GM18499 (cell line): ENCODE measurements at regions not wholly inside any gene's neighbourhood (a gene's known extent, or its start where the extent isn't known, plus 50 kb on each side); places are given as distances from the start of the nearest gene placed in this dataset.

ENCODE experiments used
- ATAC-seq: cut with Tn5 transposase; IDR thresholded peaks from one replicate; pipeline ENCODE4 v1.9.1; 2021; ENCODE audit warnings: moderate number of reproducible peaks; ENCODE audit not compliant: insufficient read depth, unreplicated experiment

DNA sequence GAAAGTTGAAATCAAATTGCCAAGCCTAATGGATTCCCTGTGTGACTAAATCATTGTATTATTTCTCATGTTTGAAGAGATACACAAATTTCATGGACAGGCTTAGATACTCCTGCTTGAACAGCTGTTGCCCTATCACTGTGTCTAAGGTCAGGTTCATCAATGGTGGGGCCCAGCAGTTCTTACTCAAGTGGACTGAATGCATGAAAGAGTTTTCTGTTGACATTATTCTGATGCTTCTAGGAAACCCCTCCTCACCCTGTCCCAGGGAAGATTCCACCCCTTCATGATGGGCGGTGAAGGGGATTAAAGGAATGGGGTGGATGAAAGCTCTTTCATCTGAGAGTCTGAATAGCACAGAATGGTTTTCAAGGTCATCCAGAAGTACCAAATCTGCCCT lies 148.8 kb downstream of the INO80D start:
- no peak for ATAC-seq

GRCh38 chr2:205936446-205936845 lies 149.5 kb downstream of the INO80D start:
- ATAC-seq = no peak

DNA sequence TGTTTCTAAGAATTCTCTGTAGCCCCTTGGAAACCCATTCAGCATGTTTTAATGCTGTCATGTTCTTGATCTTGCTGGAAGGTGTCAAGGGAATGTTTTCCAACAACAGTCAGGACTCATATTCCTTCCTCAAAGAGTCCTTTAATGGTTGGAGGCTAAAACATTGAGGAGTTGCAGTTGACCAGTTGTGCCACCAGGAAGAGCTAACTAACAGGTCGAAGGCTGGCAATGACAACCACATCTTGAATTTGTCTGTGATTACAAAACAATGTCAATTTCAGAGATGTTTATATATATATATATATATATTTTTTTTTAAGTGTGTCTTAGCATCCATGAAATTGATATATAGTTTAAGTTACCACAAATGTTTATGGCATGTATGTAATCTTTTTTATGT lies 151.5 kb downstream of the INO80D start:
- no peak for ATAC-seq

GRCh38 chr2:205932861-205933260 lies 153.1 kb downstream of the INO80D start:
- no peak for ATAC-seq

- no peak for ATAC-seq
Measured at GRCh38 chr2:205931388-205931787, 154.6 kb downstream of the INO80D start.

DNA sequence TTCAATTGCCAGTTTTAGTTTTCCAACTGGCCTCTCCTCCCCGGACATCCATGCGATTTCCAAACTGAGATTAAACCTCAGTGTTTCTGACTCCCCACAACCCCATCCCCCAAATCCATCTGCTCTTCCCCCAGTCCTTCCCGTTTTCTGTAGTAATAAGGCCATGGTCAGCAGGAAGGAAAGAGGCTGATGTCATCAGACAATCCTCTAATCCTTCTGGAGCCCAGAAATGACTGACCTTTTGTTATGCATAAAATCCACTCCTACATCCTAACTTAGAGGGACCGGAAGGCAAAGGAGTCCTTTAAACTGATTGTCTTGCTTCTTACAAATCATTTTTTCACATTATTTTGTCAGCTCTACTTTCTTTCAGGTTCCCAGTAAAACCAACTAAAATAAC lies 155.8 kb downstream of the INO80D start:
- ATAC-seq = no peak

- ATAC-seq = no peak
Measured at GRCh38 chr2:205929246-205929942, 156.6 kb downstream of the INO80D start.

DNA sequence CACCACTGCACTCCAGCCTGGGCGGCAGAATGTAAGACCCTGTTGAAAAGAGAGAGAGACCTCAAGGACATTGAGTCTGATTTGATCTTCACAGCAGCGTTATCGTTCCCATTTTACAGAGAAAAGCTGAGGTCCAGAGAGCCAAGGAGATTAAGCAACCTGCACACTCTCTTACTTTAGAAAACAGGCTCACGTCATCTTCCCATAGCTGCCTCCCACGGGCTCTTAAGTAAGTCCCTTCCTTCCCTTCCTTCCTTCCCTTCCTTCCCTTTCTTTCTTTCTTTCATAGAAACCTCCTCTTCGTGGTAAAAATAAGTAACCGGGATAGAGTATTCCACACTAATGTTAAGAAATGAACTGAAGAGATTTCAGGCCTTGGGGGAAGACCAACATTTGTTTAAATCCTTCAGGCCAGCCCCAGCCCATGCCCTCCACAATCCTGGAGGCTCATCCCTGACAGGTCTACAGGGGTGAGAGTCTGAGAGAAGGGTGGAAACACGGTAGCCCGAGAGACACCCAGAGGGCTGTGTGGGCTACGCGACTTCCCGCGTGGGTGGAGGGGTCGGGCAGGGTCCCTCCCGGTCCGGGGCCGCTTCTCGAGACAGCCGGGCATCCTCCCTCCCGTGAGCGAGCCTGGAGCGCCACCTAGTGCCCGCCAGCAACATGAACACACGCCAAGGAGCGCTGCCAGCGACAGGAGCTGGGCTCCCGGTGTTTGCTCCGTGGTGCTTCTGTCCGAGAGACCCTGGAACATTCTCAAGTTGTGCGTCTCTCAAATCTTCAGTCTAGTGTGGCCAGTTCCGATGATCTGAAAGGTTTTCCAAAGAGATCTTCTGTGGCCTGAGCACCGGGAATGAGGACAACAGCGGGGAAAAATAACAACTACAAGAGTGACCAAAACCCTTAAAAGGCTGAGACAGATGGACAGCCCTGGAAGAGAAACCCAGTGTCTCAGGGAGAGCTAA lies 160.3 kb downstream of the INO80D start:
- ATAC-seq = no peak

GRCh38 chr2:205924676-205925075 lies 161.3 kb downstream of the INO80D start:
- ATAC-seq = no peak

DNA sequence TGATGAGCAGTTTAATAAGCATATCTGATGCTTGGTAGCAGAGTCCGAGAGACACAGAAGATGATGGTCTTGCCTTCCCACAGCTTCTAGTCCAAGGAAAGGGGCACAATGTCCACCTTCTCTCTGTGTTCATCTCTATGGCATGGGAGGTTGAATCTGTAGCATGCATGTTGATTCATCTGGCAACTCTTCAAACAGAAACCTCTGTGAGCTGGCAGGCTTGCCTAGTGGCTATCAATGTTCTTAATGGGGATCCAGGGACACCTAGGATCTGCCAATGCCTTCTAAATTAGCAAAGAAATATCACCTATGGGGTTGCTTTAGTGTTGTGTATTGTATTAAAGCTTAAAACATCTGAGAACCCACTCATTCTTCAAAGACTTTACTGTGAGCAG lies 170.8 kb downstream of the INO80D start:
- ATAC-seq = no peak

DNA sequence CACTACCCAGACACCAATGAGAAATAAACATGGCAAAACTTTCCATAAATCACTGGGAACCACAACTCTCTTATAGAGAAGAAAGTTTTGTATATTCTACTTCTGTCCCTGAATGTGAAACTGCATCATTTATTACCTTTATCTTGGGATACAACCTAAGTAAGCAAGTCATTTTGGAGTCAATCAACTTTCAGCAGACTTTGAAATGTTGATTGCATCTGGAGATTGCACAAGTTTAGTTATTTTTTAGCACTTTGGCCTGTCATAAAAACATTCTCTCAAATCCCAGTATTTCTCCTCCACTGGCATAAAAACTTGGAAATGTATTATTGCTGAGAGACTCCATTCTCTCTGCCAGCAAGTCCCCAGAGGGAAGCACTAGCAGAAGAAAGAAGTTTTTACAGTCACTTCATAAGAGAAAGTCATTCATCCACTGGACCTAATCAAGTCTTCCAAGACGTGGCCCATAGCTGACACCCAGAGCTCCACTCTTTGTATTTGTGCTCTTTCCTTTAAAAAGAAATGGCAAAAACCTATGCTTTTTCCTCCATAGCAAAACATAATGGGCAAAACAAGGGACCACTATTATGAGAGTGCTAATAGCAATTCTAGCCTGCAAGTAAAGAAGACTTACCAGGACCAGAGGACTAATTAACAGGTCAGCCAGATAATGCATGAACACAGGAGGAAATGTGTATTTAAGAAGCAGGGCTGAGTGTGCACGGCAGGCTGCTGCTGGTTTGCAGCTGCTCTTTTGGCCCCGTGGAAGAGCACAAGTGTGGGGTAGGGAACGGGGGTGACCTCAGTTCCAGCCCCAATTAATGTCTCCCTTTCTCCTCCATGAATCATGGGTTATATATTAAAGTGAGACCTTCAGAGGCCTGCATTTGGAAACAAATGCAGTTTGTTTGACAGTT lies 171.5 kb downstream of the INO80D start:
- ATAC-seq = no peak

- no peak for ATAC-seq
Measured at GRCh38 chr2:205913668-205914067, 172.3 kb downstream of the INO80D start.

- no peak for ATAC-seq
Measured at GRCh38 chr2:205911306-205911705, 174.7 kb downstream of the INO80D start.

GRCh38 chr2:205909184-205909572 lies 176.8 kb downstream of the INO80D start:
- ATAC-seq = no peak

DNA sequence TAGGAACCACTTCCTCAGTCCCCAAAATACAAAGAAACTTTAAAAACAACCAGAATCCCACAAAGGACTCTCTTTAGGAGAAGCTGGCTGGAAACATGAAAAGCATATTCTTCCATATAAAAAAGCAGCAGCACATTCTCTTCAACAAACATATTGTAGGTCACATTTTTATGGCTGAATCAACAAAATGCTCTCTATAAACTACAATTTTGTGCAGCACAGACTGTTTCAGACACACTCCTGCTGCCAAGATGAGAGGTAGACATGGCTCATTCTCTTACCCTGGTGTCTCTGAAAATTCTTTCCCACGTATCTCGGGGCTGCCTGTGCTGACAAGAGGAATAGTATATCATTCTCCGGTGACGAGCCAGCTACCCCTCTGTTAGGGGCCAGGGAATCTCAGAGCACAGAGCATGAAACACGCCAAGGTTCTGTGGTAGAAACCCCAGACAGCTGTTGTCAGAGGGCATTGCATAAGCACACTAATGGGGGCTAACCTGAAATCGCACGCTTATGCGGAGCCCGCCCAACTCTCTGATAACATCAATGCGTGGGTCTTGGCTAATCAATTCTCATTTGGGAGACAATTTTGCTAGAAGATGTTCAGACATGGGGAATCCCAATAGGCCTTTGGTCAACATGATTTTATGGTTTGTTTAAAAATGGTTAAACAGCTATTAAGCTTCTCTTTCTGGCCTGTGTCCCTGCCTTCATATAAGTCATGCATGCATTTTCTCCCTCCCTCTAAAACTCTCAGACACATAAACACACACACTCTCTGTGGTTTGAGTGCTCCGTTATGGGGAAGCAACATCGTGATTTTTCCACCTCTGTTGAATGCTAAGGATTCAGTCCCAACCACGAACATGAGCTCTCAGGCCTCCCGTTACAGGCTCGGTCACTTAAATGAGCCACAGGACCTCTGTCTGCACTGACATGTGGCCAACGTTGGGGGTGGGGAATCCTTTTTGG lies 177.5 kb downstream of the INO80D start:
- no peak for ATAC-seq

DNA sequence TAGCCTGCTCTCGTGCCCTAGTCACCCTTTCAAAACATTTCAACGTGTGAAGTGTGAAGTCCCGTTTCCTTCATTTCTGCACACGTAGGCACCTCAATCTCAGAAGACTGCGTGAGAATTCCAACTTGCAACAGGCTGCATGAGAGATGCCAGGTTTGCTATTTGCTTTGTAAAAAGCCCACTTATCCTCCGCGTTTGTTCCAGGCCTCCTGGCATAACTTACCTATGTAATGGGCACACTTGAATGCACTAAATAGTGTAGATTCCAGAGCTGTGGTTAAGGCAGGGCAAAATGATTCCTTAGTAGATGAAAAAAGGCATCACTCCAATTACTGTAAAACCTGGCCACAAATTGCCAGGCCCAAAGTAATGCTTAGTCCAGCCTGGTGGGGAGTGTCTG lies 179.6 kb downstream of the INO80D start:
- ATAC-seq = no peak

GRCh38 chr2:205905576-205905975 lies 180.4 kb downstream of the INO80D start:
- ATAC-seq = no peak

- ATAC-seq = no peak
Measured at GRCh38 chr2:205904873-205905272, 181.1 kb downstream of the INO80D start.

DNA sequence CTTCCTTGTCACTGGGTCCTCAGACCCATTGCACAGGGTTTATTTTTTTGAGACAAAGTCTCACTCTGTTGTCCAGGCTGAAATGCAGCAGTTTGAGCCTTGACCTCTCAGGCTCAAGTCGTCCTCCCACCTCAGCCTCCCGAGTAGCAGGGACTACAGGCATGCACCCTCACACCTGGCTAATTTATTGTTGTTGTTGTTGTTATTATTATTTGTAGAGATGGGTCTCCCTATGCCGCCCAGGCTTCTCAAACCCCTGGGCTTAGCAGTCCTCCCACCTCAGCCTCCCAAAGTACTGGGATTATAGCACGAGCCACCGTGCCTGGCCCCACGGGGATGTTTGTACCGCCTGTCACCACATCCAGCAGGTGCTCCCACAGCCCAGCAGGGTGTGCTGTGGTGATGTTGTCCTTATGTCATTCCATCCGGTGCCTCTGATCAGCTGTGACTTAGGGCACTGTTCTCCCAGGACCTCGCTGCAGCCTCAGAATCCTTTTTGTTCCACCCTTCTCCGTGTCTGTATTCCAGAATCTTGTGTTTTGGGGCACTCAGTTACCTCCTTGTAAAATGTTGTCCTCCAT lies 182.3 kb downstream of the INO80D start:
- ATAC-seq = no peak
